Activated naive CD4-positive, alpha-beta T cell treated with anti-CD3 and anti-CD28 coated beads for 36 hours (primary cell): ENCODE measurements at regions not wholly inside any gene's neighbourhood (a gene's known extent, or its start where the extent isn't known, plus 50 kb on each side); places are given as distances from the start of the nearest gene placed in this dataset.

Experiments
- CTCF ChIA-PET: fragments of 350-600 bp; sonication (Branson Sonifier 250); formaldehyde crosslinking; loops from one replicate; lab custom pipeline; 2021; ENCODE audit warnings: antibody characterized with exemption; lab: Charles Lee
- DNase-seq: peaks from one replicate; pipeline ENCODE4 v3.0.0-alpha.2; 2020
- H3K27ac Mint-ChIP-seq: one replicate; pipeline ENCODE4 v1.8.0; 2021; ENCODE audit warnings: mild to moderate bottlenecking, mixed read lengths
- H3K27me3 Mint-ChIP-seq: one replicate; pipeline ENCODE4 v1.8.0; 2021; ENCODE audit warnings: low read depth, mixed read lengths
- H3K36me3 Mint-ChIP-seq: one replicate; pipeline ENCODE4 v1.8.0; 2021; ENCODE audit warnings: low read depth, mixed read lengths
- H3K4me1 Mint-ChIP-seq: one replicate; pipeline ENCODE4 v1.8.0; 2021; ENCODE audit warnings: low read depth, mixed read lengths
- H3K4me3 Mint-ChIP-seq: one replicate; pipeline ENCODE4 v1.8.0; 2021; ENCODE audit warnings: mild to moderate bottlenecking, moderate library complexity, mixed read lengths
- H3K9me3 Mint-ChIP-seq: one replicate; pipeline ENCODE4 v1.8.0; 2021; ENCODE audit warnings: mixed read lengths
- intact Hi-C: fragments of 100-400 bp; cut with micrococcal nuclease; formaldehyde crosslinking; loops from one replicate; pipeline ENCODE4 v1.15.1; 2023

GRCh38 chr16:86127366-86127765 is 228.4 kb downstream of the IRF8 start:
- no peak overlapping the region for H3K27ac Mint-ChIP-seq
- no peak overlapping the region for H3K4me3 Mint-ChIP-seq
- H3K36me3 Mint-ChIP-seq: no peaks in the 10 kb centered on the region
- peaks cover 9% of the 10 kb centered on the region for H3K27me3 Mint-ChIP-seq
- intact Hi-C loops: no loop called here
- no peak for DNase-seq
- H3K9me3 Mint-ChIP-seq: no peaks in the 10 kb centered on the region
- no peaks in the 10 kb centered on the region for H3K4me1 Mint-ChIP-seq
- CTCF ChIA-PET: interaction anchor here (0.6 kb wide), 1 partner anchor 683 kb away, joined by 3 read pairs; no protein-coding TSS in a partner anchor

GRCh38 chr16:86128246-86128645 is 229.3 kb downstream of the IRF8 start:
- H3K4me1 Mint-ChIP-seq: no peaks in the 10 kb centered on the region
- peaks cover 5% of the 10 kb centered on the region for H3K27me3 Mint-ChIP-seq

GRCh38 chr16:86129541-86129940 is 230.6 kb downstream of the IRF8 start:
- no peak for DNase-seq
- Mint-ChIP-seq H3K9me3 (no peaks in the 10 kb centered on the region), H3K4me3 (no peak overlapping the region), H3K27me3 (peaks cover 2% of the 10 kb centered on the region), H3K36me3 (no peaks in the 10 kb centered on the region), H3K27ac (no peak overlapping the region), H3K4me1 (no peaks in the 10 kb centered on the region)
- intact Hi-C loops: no loop called here
- CTCF ChIA-PET: no interaction called here

More at GRCh38 chr16:86128246-86128645, 229.3 kb downstream of the IRF8 start:
- H3K4me3 Mint-ChIP-seq: no peak overlapping the region
- intact Hi-C loops: no loop called here
- H3K9me3 Mint-ChIP-seq: no peaks in the 10 kb centered on the region
- DNase-seq: no peak
- no peak overlapping the region for H3K27ac Mint-ChIP-seq
- H3K36me3 Mint-ChIP-seq: no peaks in the 10 kb centered on the region
- CTCF ChIA-PET: no interaction called here

- no peaks in the 10 kb centered on the region for H3K36me3 Mint-ChIP-seq
- H3K4me3 Mint-ChIP-seq: no peak overlapping the region
- H3K27ac Mint-ChIP-seq: no peak overlapping the region
- intact Hi-C loops: no loop called here
- CTCF ChIA-PET: no interaction called here
- H3K4me1 Mint-ChIP-seq: no peaks in the 10 kb centered on the region
- H3K9me3 Mint-ChIP-seq: no peaks in the 10 kb centered on the region
- DNase-seq: no peak
- H3K27me3 Mint-ChIP-seq: peaks cover 2% of the 10 kb centered on the region
These were observed 234.4 kb downstream of the IRF8 start for GRCh38 chr16:86133377-86133776.

GRCh38 chr16:86133847-86134375 is 234.9 kb downstream of the IRF8 start:
- Mint-ChIP-seq H3K36me3 (no peaks in the 10 kb centered on the region), H3K9me3 (no peaks in the 10 kb centered on the region), H3K27me3 (peaks cover 2% of the 10 kb centered on the region), H3K4me1 (no peaks in the 10 kb centered on the region), H3K27ac (no peak overlapping the region), H3K4me3 (no peak overlapping the region)
- intact Hi-C loops: no loop called here
- CTCF ChIA-PET: no interaction called here
- no peak for DNase-seq

- H3K4me3 Mint-ChIP-seq: no peak overlapping the region
- intact Hi-C loops: no loop called here
- no peaks in the 10 kb centered on the region for H3K9me3 Mint-ChIP-seq
- CTCF ChIA-PET: interaction anchor here (1.2 kb wide), 1 partner anchor 90 kb away, joined by 3 read pairs; no protein-coding TSS in a partner anchor
- no peak for DNase-seq
- no peaks in the 10 kb centered on the region for H3K36me3 Mint-ChIP-seq
- H3K27me3 Mint-ChIP-seq: peaks cover 2% of the 10 kb centered on the region
- H3K27ac Mint-ChIP-seq: no peak overlapping the region
- H3K4me1 Mint-ChIP-seq: no peaks in the 10 kb centered on the region
These were observed 236.0 kb downstream of the IRF8 start for GRCh38 chr16:86134802-86135461.

GRCh38 chr16:86137359-86137758 is 238.4 kb downstream of the IRF8 start:
- H3K27me3 Mint-ChIP-seq: no peaks in the 10 kb centered on the region
- no peaks in the 10 kb centered on the region for H3K4me1 Mint-ChIP-seq
- no peak overlapping the region for H3K4me3 Mint-ChIP-seq
- intact Hi-C loops: no loop called here
- CTCF ChIA-PET: no interaction called here
- no peak overlapping the region for H3K27ac Mint-ChIP-seq
- no peaks in the 10 kb centered on the region for H3K36me3 Mint-ChIP-seq
- no peak for DNase-seq
- no peaks in the 10 kb centered on the region for H3K9me3 Mint-ChIP-seq

GRCh38 chr16:86138121-86139085 is 239.4 kb downstream of the IRF8 start:
- Mint-ChIP-seq H3K4me1 (no peaks in the 10 kb centered on the region), H3K27ac (no peak overlapping the region), H3K36me3 (no peaks in the 10 kb centered on the region), H3K27me3 (no peaks in the 10 kb centered on the region), H3K9me3 (no peaks in the 10 kb centered on the region), H3K4me3 (no peak overlapping the region)
- CTCF ChIA-PET: interaction anchor here (1.3 kb wide), 1 partner anchor 64 kb away, joined by 3 read pairs; no protein-coding TSS in a partner anchor
- no peak for DNase-seq
- intact Hi-C loops: no loop called here

GRCh38 chr16:86142801-86143236 is 243.9 kb downstream of the IRF8 start:
- Mint-ChIP-seq H3K9me3 (no peaks in the 10 kb centered on the region), H3K4me1 (no peaks in the 10 kb centered on the region), H3K27ac (no peak overlapping the region), H3K36me3 (no peaks in the 10 kb centered on the region), H3K27me3 (no peaks in the 10 kb centered on the region), H3K4me3 (no peak overlapping the region)
- CTCF ChIA-PET: no interaction called here
- DNase-seq: no peak
- intact Hi-C loops: no loop called here

- DNase-seq: no peak
- Mint-ChIP-seq H3K4me3 (no peak overlapping the region), H3K4me1 (no peaks in the 10 kb centered on the region), H3K27ac (no peak overlapping the region), H3K9me3 (no peaks in the 10 kb centered on the region), H3K27me3 (no peaks in the 10 kb centered on the region), H3K36me3 (no peaks in the 10 kb centered on the region)
- CTCF ChIA-PET: no interaction called here
- intact Hi-C loops: no loop called here
These were observed 244.7 kb downstream of the IRF8 start for GRCh38 chr16:86143666-86144065.

- Mint-ChIP-seq H3K27me3 (no peaks in the 10 kb centered on the region), H3K27ac (no peak overlapping the region), H3K9me3 (no peaks in the 10 kb centered on the region), H3K4me3 (no peak overlapping the region), H3K36me3 (no peaks in the 10 kb centered on the region), H3K4me1 (no peaks in the 10 kb centered on the region)
- CTCF ChIA-PET: no interaction called here
- no peak for DNase-seq
- intact Hi-C loops: no loop called here
These were observed 246.7 kb downstream of the IRF8 start for GRCh38 chr16:86145669-86146068.

- CTCF ChIA-PET: no interaction called here
- H3K36me3 Mint-ChIP-seq: no peaks in the 10 kb centered on the region
These were observed 251.8 kb downstream of the IRF8 start for GRCh38 chr16:86150641-86151238.

More at GRCh38 chr16:86150641-86151238, 251.8 kb downstream of the IRF8 start:
- H3K4me1 Mint-ChIP-seq: no peaks in the 10 kb centered on the region
- no peak overlapping the region for H3K27ac Mint-ChIP-seq
- no peak for DNase-seq
- peaks cover 7% of the 10 kb centered on the region for H3K27me3 Mint-ChIP-seq
- intact Hi-C loops: no loop called here
- H3K9me3 Mint-ChIP-seq: no peaks in the 10 kb centered on the region
- H3K4me3 Mint-ChIP-seq: no peak overlapping the region
